HTR-8/SVneo (cell line): ENCODE measurements at regions not wholly inside any gene's neighbourhood (a gene's known extent, or its start where the extent isn't known, plus 50 kb on each side); places are given as distances from the start of the nearest gene placed in this dataset.
A peak's percentile ranks its signal among the peaks of the same experiment; 100 is the strongest.

Experiments
- DNase-seq: peaks from one replicate; pipeline ENCODE4 v3.0.0; 2011; ENCODE audit warnings: low spot score, mixed read lengths; ENCODE audit not compliant: insufficient read length
- FAIRE-seq: peaks from 2 replicates; lab custom pipeline; 2011; peaks lifted over from hg19 to GRCh38; lab: Jason Lieb, UNC

GRCh38 chr4:130336585-130337217 lies 1240.7 kb downstream of the C4orf33 start:
- peak; percentile 0 for DNase-seq

DNA sequence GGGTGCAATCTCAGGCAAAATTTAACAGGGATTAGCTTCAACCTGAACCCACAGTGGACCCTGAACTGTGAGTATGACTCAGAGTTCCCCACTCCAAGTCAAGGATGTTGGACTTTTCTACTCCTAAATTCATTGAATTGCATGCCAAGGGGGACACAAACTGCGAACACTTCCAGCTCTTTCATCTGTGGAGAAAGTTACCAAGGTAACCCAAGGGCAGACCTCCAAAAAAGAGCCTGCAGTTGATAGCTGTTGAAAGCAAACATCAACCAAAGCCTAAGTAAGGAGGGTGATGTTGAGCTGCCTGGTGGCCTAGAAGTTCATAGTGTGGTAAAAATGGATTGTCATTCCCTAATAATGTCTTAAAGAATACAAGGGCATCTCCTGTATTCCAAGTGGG lies 1242.9 kb downstream of the C4orf33 start:
- DNase-seq: no peak
- no peak for FAIRE-seq

More at GRCh38 chr4:130336585-130337217, 1240.7 kb downstream of the C4orf33 start:
- no peak for FAIRE-seq

GRCh38 chr4:130349745-130350144 lies 1253.8 kb downstream of the C4orf33 start:
- FAIRE-seq: no peak

GRCh38 chr4:130356873-130357272 lies 1260.9 kb downstream of the C4orf33 start:
- DNase-seq (no peak), FAIRE-seq (no peak)

More at GRCh38 chr4:130349745-130350144, 1253.8 kb downstream of the C4orf33 start:
- no peak for DNase-seq

GRCh38 chr4:130359542-130359941 lies 1263.6 kb downstream of the C4orf33 start:
- FAIRE-seq: no peak
- DNase-seq: peak; percentile 3

DNA sequence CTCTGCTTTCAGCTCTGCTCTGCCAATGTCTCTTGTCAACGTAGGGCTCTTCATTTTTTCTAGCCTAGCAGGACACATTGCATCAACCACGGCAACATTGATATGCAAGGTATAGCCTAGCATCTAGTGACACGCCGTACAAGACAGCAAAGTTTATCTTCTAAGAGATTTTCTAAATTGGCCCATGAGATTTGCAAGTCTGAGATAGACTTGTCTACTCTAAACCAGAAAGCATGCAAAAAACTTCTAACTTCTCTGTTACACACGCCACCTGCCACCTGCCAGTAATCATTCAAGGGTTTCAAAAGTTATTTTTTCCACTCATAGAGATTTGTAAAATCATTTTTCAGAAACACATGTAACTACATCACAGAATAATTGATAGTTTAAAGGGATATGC lies 1265.7 kb downstream of the C4orf33 start:
- FAIRE-seq: no peak
- DNase-seq: no peak

GRCh38 chr4:130368668-130369067 lies 1272.7 kb downstream of the C4orf33 start:
- DNase-seq (no peak), FAIRE-seq (no peak)

GRCh38 chr4:130393231-130393630 lies 1297.3 kb downstream of the C4orf33 start:
- no peak for DNase-seq
- FAIRE-seq: no peak

- DNase-seq: no peak
- no peak for FAIRE-seq
Measured at GRCh38 chr4:130393642-130394041, 1297.7 kb downstream of the C4orf33 start.

- no peak for FAIRE-seq
- DNase-seq: peak; percentile 20
Measured at GRCh38 chr4:130395871-130396270, 1299.9 kb downstream of the C4orf33 start.

DNA sequence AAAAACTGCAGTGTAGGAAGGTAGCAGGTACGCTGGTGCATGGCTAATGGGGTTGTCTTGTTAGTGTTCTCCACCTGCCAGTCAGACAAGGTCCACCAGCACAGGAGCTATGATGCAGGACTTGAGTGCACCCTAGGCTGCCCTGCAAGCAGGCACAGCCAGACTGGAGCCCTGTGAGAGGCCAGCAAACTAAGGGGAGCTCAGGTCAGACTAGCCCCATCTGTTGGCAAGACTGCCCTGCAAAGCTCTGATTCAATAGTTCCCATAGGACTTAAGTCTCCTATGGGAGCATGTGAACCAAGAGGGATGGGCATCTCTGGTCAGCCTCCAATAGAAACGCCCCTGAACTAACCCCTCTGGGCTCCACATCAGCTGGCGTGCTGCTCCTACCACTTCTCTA lies 1307.3 kb downstream of the C4orf33 start:
- FAIRE-seq (no peak), DNase-seq (no peak)

GRCh38 chr4:130416228-130416627 lies 1320.3 kb downstream of the C4orf33 start:
- DNase-seq: no peak
- FAIRE-seq: no peak

- DNase-seq (no peak), FAIRE-seq (no peak)
Measured at GRCh38 chr4:130419211-130419975, 1323.4 kb downstream of the C4orf33 start.

GRCh38 chr4:130422261-130422660 lies 1326.3 kb downstream of the C4orf33 start:
- no peak for DNase-seq
- no peak for FAIRE-seq

DNA sequence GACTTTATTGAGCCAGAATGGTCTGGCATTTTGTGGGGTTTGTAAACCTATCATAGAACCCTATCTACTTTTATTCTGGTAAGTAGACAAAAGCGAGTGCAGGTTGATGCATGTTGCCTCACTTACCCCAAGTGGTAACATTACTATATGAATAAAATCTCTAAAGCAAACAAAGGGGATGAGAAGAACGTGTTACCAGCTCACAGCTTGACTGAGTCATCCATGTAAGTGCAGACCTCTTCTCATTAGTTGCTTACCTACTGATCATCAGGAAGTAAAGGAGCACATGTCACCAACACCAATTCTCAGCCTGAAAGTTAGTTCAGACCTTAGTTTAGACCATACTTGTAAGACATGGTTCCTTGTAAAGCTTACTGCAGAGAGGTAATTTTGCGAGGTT lies 1328.3 kb downstream of the C4orf33 start:
- DNase-seq: no peak
- FAIRE-seq: no peak

- FAIRE-seq: no peak
- no peak for DNase-seq
Measured at GRCh38 chr4:130432289-130432688, 1336.3 kb downstream of the C4orf33 start.

GRCh38 chr4:130449741-130450140 lies 1353.8 kb downstream of the C4orf33 start:
- FAIRE-seq: no peak
- DNase-seq: no peak

GRCh38 chr4:130468340-130468739 lies 1372.4 kb downstream of the C4orf33 start:
- FAIRE-seq (no peak), DNase-seq (no peak)

DNA sequence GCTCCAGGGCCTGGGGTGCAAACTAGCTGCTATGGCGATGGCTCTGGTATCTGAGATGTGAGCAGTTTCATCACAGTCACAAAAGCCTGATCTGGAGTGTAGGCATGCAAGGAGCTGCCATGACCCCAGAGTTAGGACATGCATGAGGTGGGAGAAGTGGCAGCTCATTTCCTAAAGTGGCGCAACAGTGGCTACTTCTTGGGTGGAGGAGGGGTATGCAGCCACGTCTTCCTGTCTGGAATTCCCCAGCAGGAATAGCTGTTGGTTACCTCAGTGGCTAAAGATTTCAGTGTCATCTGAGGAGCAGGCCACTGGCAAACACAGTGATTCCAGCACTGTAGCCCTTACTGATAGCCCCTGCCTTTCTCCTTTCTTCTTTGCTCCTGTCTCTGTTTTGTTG lies 1382.5 kb downstream of the C4orf33 start:
- FAIRE-seq: peak; percentile 28
- peak; percentile 8 for DNase-seq

- DNase-seq: no peak
- FAIRE-seq: no peak
Measured at GRCh38 chr4:130479020-130479419, 1383.1 kb downstream of the C4orf33 start.

DNA sequence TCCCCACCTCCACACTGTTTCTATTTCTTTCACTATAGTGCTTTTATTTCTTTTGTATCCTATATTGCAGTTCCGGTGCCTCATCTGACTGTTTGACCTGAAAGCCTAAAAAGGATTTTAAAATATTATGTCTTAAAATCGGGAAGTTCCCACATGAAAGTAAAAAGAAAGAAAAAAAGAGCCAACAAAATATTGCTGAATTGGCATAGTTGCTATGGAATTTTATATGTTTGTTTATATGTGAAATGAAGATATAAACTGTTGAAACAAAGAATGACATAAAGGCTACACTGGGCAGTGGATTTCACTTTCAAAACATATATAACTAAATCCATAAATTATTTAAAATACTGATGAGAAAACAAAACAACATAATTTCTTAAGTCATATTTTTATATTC lies 1383.7 kb downstream of the C4orf33 start:
- no peak for FAIRE-seq
- DNase-seq: no peak

DNA sequence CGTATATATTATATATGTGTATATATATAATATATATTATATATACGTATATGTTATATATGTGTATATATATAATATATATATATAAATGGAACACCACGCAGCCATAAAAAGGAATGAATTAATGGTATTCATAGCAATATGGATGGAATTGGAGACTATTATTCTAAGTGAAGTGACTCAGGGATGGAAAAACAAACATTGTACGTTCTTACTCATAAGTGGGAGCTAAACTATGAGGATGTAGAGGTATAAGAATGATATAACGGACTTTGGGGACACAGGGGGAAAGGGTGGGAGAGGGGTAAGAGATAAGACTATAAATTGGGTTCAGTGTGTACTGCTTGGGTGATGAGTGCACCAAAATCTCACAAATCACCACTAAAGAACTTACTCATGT lies 1388.9 kb downstream of the C4orf33 start:
- FAIRE-seq: no peak
- no peak for DNase-seq
